HEK293 (cell line): ENCODE measurements at regions not wholly inside any gene's neighbourhood (a gene's known extent, or its start where the extent isn't known, plus 50 kb on each side); places are given as distances from the start of the nearest gene placed in this dataset.

Source experiments
- MEIS1 ChIP-seq: sonication (generic); formaldehyde crosslinking; IDR thresholded peaks from 2 replicates; pipeline ENCODE4 v1.8.1; 2022; ENCODE audit warnings: missing genetic modification reagents, mild to moderate bottlenecking, borderline replicate concordance
- ZNF138 ChIP-seq: fragments of 450-650 bp; formaldehyde crosslinking; IDR thresholded peaks from 2 replicates; pipeline ENCODE4 v1.5.1; 2016; ENCODE audit warnings: missing biosample characterization, missing genetic modification characterization, borderline replicate concordance
- ZNF23 ChIP-seq: fragments of 450-650 bp; formaldehyde crosslinking; IDR thresholded peaks from 2 replicates; pipeline ENCODE4 v1.5.1; 2016; ENCODE audit warnings: missing biosample characterization, missing genetic modification characterization, borderline replicate concordance
- ZNF311 ChIP-seq: fragments of 450-650 bp; formaldehyde crosslinking; IDR thresholded peaks from 2 replicates; pipeline ENCODE4 v1.5.1; 2017; ENCODE audit warnings: missing biosample characterization, missing genetic modification characterization, borderline replicate concordance
- ZNF335 ChIP-seq: fragments of 450-650 bp; formaldehyde crosslinking; conservative IDR thresholded peaks from 2 replicates; pipeline ENCODE4 v1.5.1; 2016; ENCODE audit warnings: missing biosample characterization, missing genetic modification characterization
- ZNF561 ChIP-seq: fragments of 450-650 bp; IDR thresholded peaks from 2 replicates; pipeline ENCODE4 v1.5.1; 2018; ENCODE audit warnings: missing biosample characterization, missing genetic modification characterization, borderline replicate concordance
- ZNF792 ChIP-seq: fragments of 450-650 bp; formaldehyde crosslinking; IDR thresholded peaks from 2 replicates; pipeline ENCODE4 v1.5.1; 2016; ENCODE audit warnings: missing biosample characterization, missing genetic modification characterization
- TF ChIP-seq, protein P1 (sequence below): fragments of 450-650 bp; formaldehyde crosslinking; IDR thresholded peaks from 2 replicates; pipeline ENCODE4 v1.5.1; 2016; ENCODE audit warnings: missing biosample characterization, missing genetic modification characterization
- TF ChIP-seq, protein P2 (sequence below): fragments of 450-650 bp; formaldehyde crosslinking; IDR thresholded peaks from 2 replicates; pipeline ENCODE4 v1.5.1; 2016; ENCODE audit warnings: missing biosample characterization, missing genetic modification characterization
- TF ChIP-seq, protein P3 (sequence below): fragments of 450-650 bp; formaldehyde crosslinking; IDR thresholded peaks from 2 replicates; pipeline ENCODE4 v1.5.1; 2016; ENCODE audit warnings: missing biosample characterization, missing genetic modification characterization
- TF ChIP-seq, protein P4 (sequence below): fragments of 450-650 bp; formaldehyde crosslinking; IDR thresholded peaks from 2 replicates; pipeline ENCODE4 v1.5.1; 2016; ENCODE audit warnings: missing biosample characterization, missing genetic modification characterization
- TF ChIP-seq, protein P5 (sequence below): fragments of 450-650 bp; formaldehyde crosslinking; IDR thresholded peaks from 2 replicates; pipeline ENCODE4 v1.5.1; 2016; ENCODE audit warnings: missing biosample characterization, missing genetic modification characterization

DNA sequence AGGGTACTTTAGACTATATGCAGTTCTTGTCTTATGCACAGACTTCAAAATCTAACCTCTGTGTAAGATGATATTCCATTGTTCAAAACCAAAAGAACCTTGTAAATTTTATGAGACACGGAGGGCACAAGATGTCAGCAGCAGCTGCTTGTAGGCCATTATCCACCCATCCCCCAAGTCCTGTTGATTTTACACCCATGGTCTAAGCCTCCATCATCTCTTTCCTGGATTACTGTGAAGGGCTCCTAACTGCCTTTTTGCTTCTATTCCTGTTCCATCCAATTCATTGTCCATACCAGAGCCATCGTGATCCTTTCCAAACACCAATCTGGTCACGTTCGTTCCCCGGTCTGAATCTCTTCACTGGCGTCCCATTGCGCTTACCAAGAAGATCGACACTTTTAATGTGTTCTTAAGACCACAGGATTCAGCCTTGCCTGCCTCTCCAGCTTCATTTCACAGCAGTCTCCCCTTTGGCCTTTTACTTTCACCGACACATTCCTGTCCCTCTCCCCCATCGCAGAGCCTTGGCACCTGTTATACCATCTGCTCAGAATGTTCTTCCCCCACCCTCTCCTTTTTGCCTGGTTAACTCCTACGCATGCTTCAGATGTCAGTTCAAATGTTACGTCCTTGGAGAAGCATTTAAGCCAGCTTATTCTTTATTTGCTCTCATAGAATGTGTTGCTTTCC, 107.3 kb upstream of the POU3F1 start:
- TF ChIP-seq ZNF138 (tag by site-specific recombination) (no peak), ZNF23 (tag by site-specific recombination) (no peak), MEIS1 (CRISPR knock-in tag) (no peak), ZNF561 (tag by site-specific recombination) (no peak), ZNF335 (tag by site-specific recombination) (no peak), ZNF792 (no peak), ZNF311 (tag by site-specific recombination) (no peak)
- TF ChIP-seq, protein P1, sequence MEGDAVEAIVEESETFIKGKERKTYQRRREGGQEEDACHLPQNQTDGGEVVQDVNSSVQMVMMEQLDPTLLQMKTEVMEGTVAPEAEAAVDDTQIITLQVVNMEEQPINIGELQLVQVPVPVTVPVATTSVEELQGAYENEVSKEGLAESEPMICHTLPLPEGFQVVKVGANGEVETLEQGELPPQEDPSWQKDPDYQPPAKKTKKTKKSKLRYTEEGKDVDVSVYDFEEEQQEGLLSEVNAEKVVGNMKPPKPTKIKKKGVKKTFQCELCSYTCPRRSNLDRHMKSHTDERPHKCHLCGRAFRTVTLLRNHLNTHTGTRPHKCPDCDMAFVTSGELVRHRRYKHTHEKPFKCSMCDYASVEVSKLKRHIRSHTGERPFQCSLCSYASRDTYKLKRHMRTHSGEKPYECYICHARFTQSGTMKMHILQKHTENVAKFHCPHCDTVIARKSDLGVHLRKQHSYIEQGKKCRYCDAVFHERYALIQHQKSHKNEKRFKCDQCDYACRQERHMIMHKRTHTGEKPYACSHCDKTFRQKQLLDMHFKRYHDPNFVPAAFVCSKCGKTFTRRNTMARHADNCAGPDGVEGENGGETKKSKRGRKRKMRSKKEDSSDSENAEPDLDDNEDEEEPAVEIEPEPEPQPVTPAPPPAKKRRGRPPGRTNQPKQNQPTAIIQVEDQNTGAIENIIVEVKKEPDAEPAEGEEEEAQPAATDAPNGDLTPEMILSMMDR (tag by site-specific recombination): no peak
- TF ChIP-seq, protein P2, sequence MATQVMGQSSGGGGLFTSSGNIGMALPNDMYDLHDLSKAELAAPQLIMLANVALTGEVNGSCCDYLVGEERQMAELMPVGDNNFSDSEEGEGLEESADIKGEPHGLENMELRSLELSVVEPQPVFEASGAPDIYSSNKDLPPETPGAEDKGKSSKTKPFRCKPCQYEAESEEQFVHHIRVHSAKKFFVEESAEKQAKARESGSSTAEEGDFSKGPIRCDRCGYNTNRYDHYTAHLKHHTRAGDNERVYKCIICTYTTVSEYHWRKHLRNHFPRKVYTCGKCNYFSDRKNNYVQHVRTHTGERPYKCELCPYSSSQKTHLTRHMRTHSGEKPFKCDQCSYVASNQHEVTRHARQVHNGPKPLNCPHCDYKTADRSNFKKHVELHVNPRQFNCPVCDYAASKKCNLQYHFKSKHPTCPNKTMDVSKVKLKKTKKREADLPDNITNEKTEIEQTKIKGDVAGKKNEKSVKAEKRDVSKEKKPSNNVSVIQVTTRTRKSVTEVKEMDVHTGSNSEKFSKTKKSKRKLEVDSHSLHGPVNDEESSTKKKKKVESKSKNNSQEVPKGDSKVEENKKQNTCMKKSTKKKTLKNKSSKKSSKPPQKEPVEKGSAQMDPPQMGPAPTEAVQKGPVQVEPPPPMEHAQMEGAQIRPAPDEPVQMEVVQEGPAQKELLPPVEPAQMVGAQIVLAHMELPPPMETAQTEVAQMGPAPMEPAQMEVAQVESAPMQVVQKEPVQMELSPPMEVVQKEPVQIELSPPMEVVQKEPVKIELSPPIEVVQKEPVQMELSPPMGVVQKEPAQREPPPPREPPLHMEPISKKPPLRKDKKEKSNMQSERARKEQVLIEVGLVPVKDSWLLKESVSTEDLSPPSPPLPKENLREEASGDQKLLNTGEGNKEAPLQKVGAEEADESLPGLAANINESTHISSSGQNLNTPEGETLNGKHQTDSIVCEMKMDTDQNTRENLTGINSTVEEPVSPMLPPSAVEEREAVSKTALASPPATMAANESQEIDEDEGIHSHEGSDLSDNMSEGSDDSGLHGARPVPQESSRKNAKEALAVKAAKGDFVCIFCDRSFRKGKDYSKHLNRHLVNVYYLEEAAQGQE: no peak
- TF ChIP-seq, protein P3, sequence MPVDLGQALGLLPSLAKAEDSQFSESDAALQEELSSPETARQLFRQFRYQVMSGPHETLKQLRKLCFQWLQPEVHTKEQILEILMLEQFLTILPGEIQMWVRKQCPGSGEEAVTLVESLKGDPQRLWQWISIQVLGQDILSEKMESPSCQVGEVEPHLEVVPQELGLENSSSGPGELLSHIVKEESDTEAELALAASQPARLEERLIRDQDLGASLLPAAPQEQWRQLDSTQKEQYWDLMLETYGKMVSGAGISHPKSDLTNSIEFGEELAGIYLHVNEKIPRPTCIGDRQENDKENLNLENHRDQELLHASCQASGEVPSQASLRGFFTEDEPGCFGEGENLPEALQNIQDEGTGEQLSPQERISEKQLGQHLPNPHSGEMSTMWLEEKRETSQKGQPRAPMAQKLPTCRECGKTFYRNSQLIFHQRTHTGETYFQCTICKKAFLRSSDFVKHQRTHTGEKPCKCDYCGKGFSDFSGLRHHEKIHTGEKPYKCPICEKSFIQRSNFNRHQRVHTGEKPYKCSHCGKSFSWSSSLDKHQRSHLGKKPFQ: no peak
- TF ChIP-seq, protein P4, sequence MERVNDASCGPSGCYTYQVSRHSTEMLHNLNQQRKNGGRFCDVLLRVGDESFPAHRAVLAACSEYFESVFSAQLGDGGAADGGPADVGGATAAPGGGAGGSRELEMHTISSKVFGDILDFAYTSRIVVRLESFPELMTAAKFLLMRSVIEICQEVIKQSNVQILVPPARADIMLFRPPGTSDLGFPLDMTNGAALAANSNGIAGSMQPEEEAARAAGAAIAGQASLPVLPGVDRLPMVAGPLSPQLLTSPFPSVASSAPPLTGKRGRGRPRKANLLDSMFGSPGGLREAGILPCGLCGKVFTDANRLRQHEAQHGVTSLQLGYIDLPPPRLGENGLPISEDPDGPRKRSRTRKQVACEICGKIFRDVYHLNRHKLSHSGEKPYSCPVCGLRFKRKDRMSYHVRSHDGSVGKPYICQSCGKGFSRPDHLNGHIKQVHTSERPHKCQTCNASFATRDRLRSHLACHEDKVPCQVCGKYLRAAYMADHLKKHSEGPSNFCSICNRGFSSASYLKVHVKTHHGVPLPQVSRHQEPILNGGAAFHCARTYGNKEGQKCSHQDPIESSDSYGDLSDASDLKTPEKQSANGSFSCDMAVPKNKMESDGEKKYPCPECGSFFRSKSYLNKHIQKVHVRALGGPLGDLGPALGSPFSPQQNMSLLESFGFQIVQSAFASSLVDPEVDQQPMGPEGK: no peak
- TF ChIP-seq, protein P5, sequence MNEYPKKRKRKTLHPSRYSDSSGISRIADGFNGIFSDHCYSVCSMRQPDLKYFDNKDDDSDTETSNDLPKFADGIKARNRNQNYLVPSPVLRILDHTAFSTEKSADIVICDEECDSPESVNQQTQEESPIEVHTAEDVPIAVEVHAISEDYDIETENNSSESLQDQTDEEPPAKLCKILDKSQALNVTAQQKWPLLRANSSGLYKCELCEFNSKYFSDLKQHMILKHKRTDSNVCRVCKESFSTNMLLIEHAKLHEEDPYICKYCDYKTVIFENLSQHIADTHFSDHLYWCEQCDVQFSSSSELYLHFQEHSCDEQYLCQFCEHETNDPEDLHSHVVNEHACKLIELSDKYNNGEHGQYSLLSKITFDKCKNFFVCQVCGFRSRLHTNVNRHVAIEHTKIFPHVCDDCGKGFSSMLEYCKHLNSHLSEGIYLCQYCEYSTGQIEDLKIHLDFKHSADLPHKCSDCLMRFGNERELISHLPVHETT (tag by site-specific recombination): no peak
